Large intestine (tissue), 3 donors: ENCODE measurements at regions not wholly inside any gene's neighbourhood (a gene's known extent, or its start where the extent isn't known, plus 50 kb on each side); places are given as distances from the start of the nearest gene placed in this dataset.
"Not testable (repeated sequence)": the region's sequence is repeated elsewhere in the genome, so short reads cannot be mapped to it uniquely, and the experiment has no call there.

ENCODE experiments used
- DNase-seq, 2 donors: peaks; one replicate each; pipeline versions ENCODE4 v3.0.0 to v3.0.0-alpha.2; 2013
- H3K27ac ChIP-seq: one replicate; pipeline ENCODE4 v1.5.1; 2013; ENCODE audit warnings: low read length
- H3K27me3 ChIP-seq: 2 replicates; pipeline ENCODE4 v1.6.1; 2013; ENCODE audit warnings: low read length; ENCODE audit not compliant: control insufficient read depth, insufficient read depth
- H3K36me3 ChIP-seq: 2 replicates; pipeline ENCODE4 v1.6.1; 2013; ENCODE audit warnings: low read length; ENCODE audit not compliant: control insufficient read depth, insufficient read depth
- H3K4me1 ChIP-seq: one replicate; pipeline ENCODE4 v1.6.1; 2013; ENCODE audit warnings: low read length; ENCODE audit not compliant: control insufficient read depth, insufficient read depth
- H3K4me3 ChIP-seq: one replicate; pipeline ENCODE4 v1.5.1; 2013; ENCODE audit warnings: low read length
- H3K9me3 ChIP-seq: one replicate; pipeline ENCODE4 v1.6.1; 2013; ENCODE audit warnings: mild to moderate bottlenecking, low read depth, low read length, moderate library complexity; ENCODE audit not compliant: control insufficient read depth
- WGBS: methylation state at CpG from one replicate; pipeline ENCODE4 v1.1.5; 2013; ENCODE audit warnings: low lambda C conversion rate; ENCODE audit not compliant: insufficient coverage; 5-methylcytosine and 5-hydroxymethylcytosine counted together

GRCh38 chr5:120304663-120305062 is 159.4 kb upstream of the PRR16 start:
- Histone ChIP-seq H3K36me3 (no peaks in the 10 kb centered on the region), H3K4me3 (no peak overlapping the region), H3K27ac (no peak overlapping the region), H3K27me3 (no peaks in the 10 kb centered on the region), H3K4me1 (no peaks in the 10 kb centered on the region), H3K9me3 (no peaks in the 10 kb centered on the region)
- WGBS, result 0% methylated on average over 1 of the region's 2 CpGs
- DNase-seq, result no peak

- H3K36me3 ChIP-seq, result no peaks in the 10 kb centered on the region
- no peak overlapping the region for H3K27ac ChIP-seq
- no peaks in the 10 kb centered on the region for H3K9me3 ChIP-seq
- no peaks in the 10 kb centered on the region for H3K4me1 ChIP-seq
- no CpG with 5 or more reads among the region's 3 CpGs for WGBS
- no peaks in the 10 kb centered on the region for H3K27me3 ChIP-seq
- H3K4me3 ChIP-seq, result no peak overlapping the region
- DNase-seq, result peak in 1 of 2 donors; percentile 3
Measured at GRCh38 chr5:120306303-120306702, 157.8 kb upstream of the PRR16 start.

GRCh38 chr5:120314191-120314590 is 149.9 kb upstream of the PRR16 start:
- no peak for DNase-seq
- no peaks in the 10 kb centered on the region for H3K4me1 ChIP-seq
- no peaks in the 10 kb centered on the region for H3K27me3 ChIP-seq
- H3K4me3 ChIP-seq, result no peak overlapping the region
- no peak overlapping the region for H3K27ac ChIP-seq
- H3K9me3 ChIP-seq, result no peaks in the 10 kb centered on the region
- no peaks in the 10 kb centered on the region for H3K36me3 ChIP-seq

DNA sequence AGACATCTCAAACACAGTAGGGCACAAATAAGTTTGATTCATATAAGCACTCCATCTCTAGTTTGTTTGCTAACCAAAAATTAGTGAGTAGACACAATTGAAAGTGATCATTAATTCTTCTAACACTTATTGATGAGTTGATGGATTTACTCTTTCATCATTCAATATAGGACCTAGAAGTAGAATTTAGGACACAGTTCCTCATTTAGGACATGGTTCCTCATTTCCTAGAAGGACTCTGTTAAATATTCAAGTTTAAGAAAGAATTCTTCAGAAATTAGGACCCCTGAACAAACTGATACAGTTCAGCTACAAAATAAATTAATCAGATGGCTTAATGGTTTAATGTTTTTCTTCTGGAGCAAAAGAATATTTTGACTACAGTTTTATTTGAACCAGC is 143.5 kb upstream of the PRR16 start:
- Histone ChIP-seq H3K27me3 (no peaks in the 10 kb centered on the region), H3K4me1 (no peaks in the 10 kb centered on the region), H3K4me3 (no peak overlapping the region), H3K36me3 (no peaks in the 10 kb centered on the region), H3K27ac (no peak overlapping the region), H3K9me3 (no peaks in the 10 kb centered on the region)
- no peak for DNase-seq

- H3K27ac ChIP-seq, result no peak overlapping the region
Measured at GRCh38 chr5:120326651-120327050, 137.4 kb upstream of the PRR16 start.

DNA sequence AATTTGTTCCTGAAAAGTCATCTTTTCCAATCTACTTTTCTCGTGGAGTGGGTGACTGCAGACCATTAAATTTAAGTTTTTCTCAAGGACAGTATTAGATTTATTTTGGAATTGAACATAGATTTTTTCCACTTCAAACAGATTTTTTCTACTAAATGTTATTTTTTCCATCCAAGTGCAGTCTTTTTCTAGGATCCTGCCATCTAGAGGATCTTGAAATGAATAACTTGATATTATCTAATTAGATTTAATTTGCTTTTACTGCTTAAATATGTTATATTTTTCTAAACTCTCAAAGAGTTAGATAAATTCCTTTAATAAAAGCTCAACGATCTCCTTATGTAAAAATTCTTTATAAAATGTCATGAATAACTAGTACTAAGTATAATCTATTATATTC is 136.9 kb upstream of the PRR16 start:
- H3K4me3 ChIP-seq, result no peak overlapping the region
- WGBS, result no CpG with 5 or more reads among the region's 2 CpGs
- H3K4me1 ChIP-seq, result no peaks in the 10 kb centered on the region
- H3K27ac ChIP-seq, result no peak overlapping the region
- no peaks in the 10 kb centered on the region for H3K9me3 ChIP-seq
- no peaks in the 10 kb centered on the region for H3K27me3 ChIP-seq
- no peaks in the 10 kb centered on the region for H3K36me3 ChIP-seq
- DNase-seq, result no peak

More at GRCh38 chr5:120326651-120327050, 137.4 kb upstream of the PRR16 start:
- Histone ChIP-seq H3K36me3 (no peaks in the 10 kb centered on the region), H3K27me3 (no peaks in the 10 kb centered on the region), H3K9me3 (no peaks in the 10 kb centered on the region), H3K4me3 (no peak overlapping the region), H3K4me1 (no peaks in the 10 kb centered on the region)
- no peak for DNase-seq

- H3K4me1 ChIP-seq, result no peaks in the 10 kb centered on the region
- H3K27me3 ChIP-seq, result no peaks in the 10 kb centered on the region
- no peak overlapping the region for H3K27ac ChIP-seq
- H3K36me3 ChIP-seq, result no peaks in the 10 kb centered on the region
- no peak for DNase-seq
- no peak overlapping the region for H3K4me3 ChIP-seq
- no peaks in the 10 kb centered on the region for H3K9me3 ChIP-seq
- 100% methylated on average over 1 of the region's 2 CpGs for WGBS
Measured at GRCh38 chr5:120329095-120329494, 135.0 kb upstream of the PRR16 start.

DNA sequence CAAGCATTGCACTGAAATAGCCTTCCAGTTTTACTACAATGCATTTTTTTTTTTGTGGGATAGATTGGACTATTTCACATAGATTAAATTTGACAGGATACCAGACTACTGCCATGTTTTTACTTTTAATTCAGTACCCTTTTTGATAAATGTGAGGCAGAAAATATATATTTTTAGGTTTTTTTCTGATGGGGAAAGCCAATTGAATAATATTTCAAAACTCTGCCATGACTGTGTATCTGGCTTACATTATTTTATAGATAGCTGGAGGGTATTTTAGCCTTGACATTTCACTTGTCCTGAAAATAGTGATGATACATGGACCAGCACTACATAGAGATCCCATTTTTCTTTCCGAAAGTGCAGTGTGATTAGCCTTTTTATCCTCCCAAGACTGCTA is 133.5 kb upstream of the PRR16 start:
- H3K9me3 ChIP-seq, result no peaks in the 10 kb centered on the region
- DNase-seq, result no peak
- WGBS, result 100% methylated on average over 1 of the region's 1 CpG
- no peaks in the 10 kb centered on the region for H3K36me3 ChIP-seq
- no peaks in the 10 kb centered on the region for H3K4me1 ChIP-seq
- no peak overlapping the region for H3K27ac ChIP-seq
- H3K4me3 ChIP-seq, result no peak overlapping the region
- no peaks in the 10 kb centered on the region for H3K27me3 ChIP-seq

DNA sequence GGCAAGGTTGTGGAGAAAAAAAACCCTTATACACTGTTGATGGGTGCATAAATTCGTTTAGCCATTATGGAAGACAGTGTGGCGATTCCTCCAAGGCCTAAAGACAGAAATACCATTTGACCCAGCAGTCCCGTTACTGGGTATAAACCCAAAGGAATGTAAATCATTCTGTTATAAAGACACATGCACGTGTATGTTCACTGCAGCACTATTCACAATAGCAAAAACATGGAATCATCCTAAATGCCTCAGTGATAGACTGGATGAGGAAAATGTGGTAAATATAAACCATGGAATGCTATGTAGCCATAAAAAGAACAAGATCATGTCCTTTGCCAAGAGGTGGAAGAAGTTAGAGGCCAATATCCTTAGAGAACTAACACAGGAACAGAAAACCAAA is 119.9 kb upstream of the PRR16 start:
- H3K4me1 ChIP-seq, result no peaks in the 10 kb centered on the region
- no peak for DNase-seq
- H3K9me3 ChIP-seq, result no peaks in the 10 kb centered on the region
- H3K27me3 ChIP-seq, result no peaks in the 10 kb centered on the region
- no peaks in the 10 kb centered on the region for H3K36me3 ChIP-seq
- H3K4me3 ChIP-seq, result no peak overlapping the region
- WGBS, result 94% methylated on average over 3 of the region's 4 CpGs
- H3K27ac ChIP-seq, result no peak overlapping the region

DNA sequence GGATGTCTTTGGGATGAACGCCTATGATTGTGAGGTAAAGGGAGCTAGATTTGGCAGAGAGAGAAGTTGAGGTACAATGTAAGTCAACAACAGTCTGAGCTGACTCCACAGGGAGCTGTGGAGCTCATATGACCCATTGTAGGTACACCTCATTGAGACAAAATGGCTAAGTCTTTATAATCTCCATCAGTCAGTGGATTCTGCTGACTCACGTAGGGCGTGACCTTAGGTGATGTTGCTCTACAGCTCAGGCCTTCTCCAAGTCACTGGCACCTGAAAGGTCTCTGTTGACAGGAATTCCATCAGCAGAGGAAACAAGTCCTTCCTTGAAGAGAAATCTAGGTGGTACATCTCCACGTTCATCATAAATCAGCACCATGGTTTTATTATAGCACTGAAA is 118.2 kb upstream of the PRR16 start:
- no peaks in the 10 kb centered on the region for H3K36me3 ChIP-seq
- H3K9me3 ChIP-seq, result peaks cover 3% of the 10 kb centered on the region
- 100% methylated on average over 1 of the region's 4 CpGs for WGBS
- no peak overlapping the region for H3K27ac ChIP-seq
- no peaks in the 10 kb centered on the region for H3K4me1 ChIP-seq
- no peak for DNase-seq
- no peaks in the 10 kb centered on the region for H3K27me3 ChIP-seq
- no peak overlapping the region for H3K4me3 ChIP-seq

DNA sequence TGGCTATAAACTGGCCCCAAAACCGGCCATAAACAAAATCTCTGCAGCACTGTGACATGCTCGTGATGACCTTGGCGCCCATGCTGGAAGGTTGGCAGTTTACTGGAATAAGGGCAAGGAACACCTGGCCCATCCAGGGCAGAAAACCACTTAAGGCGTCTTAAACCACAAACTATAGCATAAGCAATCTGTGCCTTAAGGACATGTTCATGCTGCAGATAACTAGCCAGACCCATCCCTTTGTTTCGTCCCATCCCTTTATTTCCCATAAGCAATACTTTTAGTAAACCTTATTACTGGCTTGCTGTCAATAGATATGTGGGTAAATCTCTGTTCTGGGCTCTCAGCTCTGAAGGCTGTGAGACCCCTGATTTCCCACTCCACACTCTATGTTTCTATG is 113.0 kb upstream of the PRR16 start:
- not testable (repeated sequence) for H3K9me3 ChIP-seq, H3K4me3 ChIP-seq, H3K27me3 ChIP-seq, H3K27ac ChIP-seq, H3K4me1 ChIP-seq, H3K36me3 ChIP-seq, DNase-seq
- WGBS, result 100% methylated on average over 1 of the region's 5 CpGs
